PC-3 (cell line): ENCODE measurements at regions not wholly inside any gene's neighbourhood (a gene's known extent, or its start where the extent isn't known, plus 50 kb on each side); places are given as distances from the start of the nearest gene placed in this dataset.
"Not testable (repeated sequence)": the region's sequence is repeated elsewhere in the genome, so short reads cannot be mapped to it uniquely, and the experiment has no call there.

Experiments
- ATAC-seq: fragments of 200-7000 bp; cut with Tn5 transposase; 2 replicates; pipeline ENCODE4 v1.9.1; 2020; ENCODE audit warnings: mild to moderate bottlenecking, moderate library complexity
- BruUV-seq: library from RNA; stranded (reverse); fragments of 400-500 nt; replicated peaks from 2 replicates; lab custom pipeline; 2021; lab: Mats Ljungman, UMichigan
- CTCF ChIA-PET: fragments of 300-600 bp; sonication (Branson Sonifier 250); formaldehyde crosslinking; loops from one replicate; lab custom pipeline; 2022; ENCODE audit warnings: antibody characterized with exemption; lab: Charles Lee
- POLR2A ChIA-PET: fragments of 300-600 bp; sonication (Branson Sonifier 250); formaldehyde crosslinking; loops from one replicate; lab custom pipeline; 2022; ENCODE audit warnings: antibody characterized with exemption; ENCODE audit not compliant: unreplicated experiment; lab: Charles Lee
- DNase-seq: peaks from one replicate; pipeline ENCODE4 v3.0.0-alpha.2; 2015
- H2AFZ ChIP-seq: fragments of 300-600 bp; sonication (generic); 2 replicates; pipeline ENCODE4 v1.6.0; 2016; ENCODE audit warnings: antibody characterized with exemption, low read length
- H3F3A ChIP-seq: fragments of 300-600 bp; sonication (generic); one replicate; pipeline ENCODE4 v1.6.0; 2017; ENCODE audit warnings: antibody characterized with exemption, low read length, control low read depth, mild to moderate bottlenecking; ENCODE audit not compliant: unreplicated experiment
- H3K27ac ChIP-seq: fragments of 300-600 bp; sonication (generic); 2 replicates; pipeline ENCODE4 v1.5.1; 2016; ENCODE audit warnings: mild to moderate bottlenecking, low read length
- H3K27me3 ChIP-seq: fragments of 300-600 bp; sonication (generic); 2 replicates; pipeline ENCODE4 v1.6.1; 2016; ENCODE audit warnings: low read length, mixed read lengths
- H3K36me3 ChIP-seq: fragments of 300-600 bp; sonication (generic); 2 replicates; pipeline ENCODE4 v1.6.1; 2016; ENCODE audit warnings: low read depth, mixed run types, low read length, mixed read lengths
- H3K4me1 ChIP-seq: fragments of 300-600 bp; sonication (generic); 2 replicates; pipeline ENCODE4 v1.5.1; 2016; ENCODE audit warnings: low read length; ENCODE audit not compliant: insufficient read depth
- H3K4me2 ChIP-seq: fragments of 300-600 bp; sonication (generic); 2 replicates; pipeline ENCODE4 v1.6.0; 2016; ENCODE audit warnings: low read length
- H3K4me3 ChIP-seq: fragments of 300-600 bp; sonication (generic); 2 replicates; pipeline ENCODE4 v1.5.1; 2016; ENCODE audit warnings: mild to moderate bottlenecking, low read length, mixed read lengths
- H3K79me2 ChIP-seq: fragments of 300-600 bp; sonication (generic); 2 replicates; pipeline ENCODE4 v1.6.1; 2017; ENCODE audit warnings: low read length, mixed read lengths
- H3K9ac ChIP-seq: fragments of 300-600 bp; sonication (generic); 2 replicates; pipeline ENCODE4 v1.6.0; 2016; ENCODE audit warnings: mild to moderate bottlenecking, low read length
- H3K9me2 ChIP-seq: fragments of 300-600 bp; sonication (generic); replicated peaks from 2 replicates; pipeline ENCODE4 v1.6.1; 2016; ENCODE audit warnings: mixed run types, low read length, mixed read lengths
- H3K9me3 ChIP-seq: fragments of 300-600 bp; sonication (generic); 2 replicates; pipeline ENCODE4 v1.6.1; 2016; ENCODE audit warnings: low read length, mixed read lengths
- H4K20me1 ChIP-seq: fragments of 300-600 bp; sonication (generic); 2 replicates; pipeline ENCODE4 v1.6.1; 2016; ENCODE audit warnings: low read length, mixed read lengths
- CTCF ChIP-seq: fragments of 300-600 bp; sonication (generic); conservative IDR thresholded peaks from 2 replicates; pipeline ENCODE4 v1.5.1; 2017; ENCODE audit warnings: antibody characterized with exemption, low read depth, mild to moderate bottlenecking, low read length
- EZH2 ChIP-seq: fragments of 300-600 bp; sonication (generic); IDR thresholded peaks from one replicate; pipeline ENCODE4 v1.6.1; 2017; ENCODE audit warnings: antibody characterized with exemption, mild to moderate bottlenecking, low read length; ENCODE audit not compliant: unreplicated experiment
- EZH2phosphoT487 ChIP-seq: fragments of 300-600 bp; sonication (generic); IDR thresholded peaks from 2 replicates; pipeline ENCODE4 v1.6.1; 2018; ENCODE audit warnings: mild to moderate bottlenecking, antibody characterized with exemption, low read length, borderline replicate concordance
- intact Hi-C: fragments of 100-400 bp; cut with micrococcal nuclease; formaldehyde crosslinking; loops from 2 replicates; pipeline ENCODE4 v1.9.0; 2023

- H3K4me1 ChIP-seq: peaks cover 4% of the 10 kb centered on the region; the same call in 1 of the 2 replicates
- H3K79me2 ChIP-seq: no peaks in the 10 kb centered on the region
- DNase-seq: peak; percentile 14
- ATAC-seq: no peak; the same call in 1 of the 2 replicates
- intact Hi-C loops: no loop called here
- H3F3A ChIP-seq: no peaks in the 10 kb centered on the region
- no peaks in the 10 kb centered on the region for H3K36me3 ChIP-seq
- H3K9ac ChIP-seq: no peak overlapping the region
- H3K4me3 ChIP-seq: no peak overlapping the region
- no peaks in the 10 kb centered on the region for H4K20me1 ChIP-seq
- ChIA-PET CTCF (no interaction called here), POLR2A (no interaction called here)
- H3K27me3 ChIP-seq: no peaks in the 10 kb centered on the region
- TF ChIP-seq CTCF (no peak), EZH2phosphoT487 (no peak), EZH2 (no peak)
- H3K27ac ChIP-seq: no peak overlapping the region
- no peaks in the 10 kb centered on the region for H3K9me2 ChIP-seq
- no peak overlapping the region for H2AFZ ChIP-seq
- no peak overlapping the region for H3K4me2 ChIP-seq
- H3K9me3 ChIP-seq: no peaks in the 10 kb centered on the region
- BruUV-seq: no TSS peak
Measured at GRCh38 chr2:42996528-42996927, 204.1 kb upstream of the HAAO start.

DNA sequence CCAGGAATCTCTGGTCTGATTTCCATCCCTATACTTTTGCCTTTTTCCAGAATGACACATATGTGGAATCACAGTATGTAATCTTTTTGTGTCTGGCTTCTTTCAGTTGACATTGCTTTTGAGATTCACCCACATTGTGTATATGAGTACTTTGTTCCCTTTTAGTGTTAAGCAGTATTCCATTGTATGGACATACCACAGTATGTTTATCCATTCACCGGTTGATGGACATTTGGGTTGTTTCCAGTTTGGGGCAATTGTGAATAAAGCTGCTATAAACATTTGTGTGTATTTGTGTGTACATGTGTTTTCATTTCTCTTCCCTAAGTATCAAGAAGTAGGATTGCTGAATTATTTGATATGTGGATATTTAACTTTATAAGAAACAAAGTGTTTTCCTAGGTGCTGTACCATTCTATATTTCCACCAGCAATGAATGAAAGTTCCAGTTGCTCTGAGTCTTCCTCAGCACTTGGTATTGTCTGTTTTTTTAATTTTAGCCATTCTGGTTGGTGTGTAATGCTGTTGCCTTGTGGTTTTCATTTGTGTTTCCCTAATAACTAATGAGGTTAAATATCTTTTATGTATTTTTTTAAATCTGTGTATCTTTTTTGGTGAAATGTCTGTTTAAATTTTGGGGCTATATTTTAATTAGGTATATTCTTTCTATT lies 203.5 kb upstream of the HAAO start:
- no peak for ATAC-seq

DNA sequence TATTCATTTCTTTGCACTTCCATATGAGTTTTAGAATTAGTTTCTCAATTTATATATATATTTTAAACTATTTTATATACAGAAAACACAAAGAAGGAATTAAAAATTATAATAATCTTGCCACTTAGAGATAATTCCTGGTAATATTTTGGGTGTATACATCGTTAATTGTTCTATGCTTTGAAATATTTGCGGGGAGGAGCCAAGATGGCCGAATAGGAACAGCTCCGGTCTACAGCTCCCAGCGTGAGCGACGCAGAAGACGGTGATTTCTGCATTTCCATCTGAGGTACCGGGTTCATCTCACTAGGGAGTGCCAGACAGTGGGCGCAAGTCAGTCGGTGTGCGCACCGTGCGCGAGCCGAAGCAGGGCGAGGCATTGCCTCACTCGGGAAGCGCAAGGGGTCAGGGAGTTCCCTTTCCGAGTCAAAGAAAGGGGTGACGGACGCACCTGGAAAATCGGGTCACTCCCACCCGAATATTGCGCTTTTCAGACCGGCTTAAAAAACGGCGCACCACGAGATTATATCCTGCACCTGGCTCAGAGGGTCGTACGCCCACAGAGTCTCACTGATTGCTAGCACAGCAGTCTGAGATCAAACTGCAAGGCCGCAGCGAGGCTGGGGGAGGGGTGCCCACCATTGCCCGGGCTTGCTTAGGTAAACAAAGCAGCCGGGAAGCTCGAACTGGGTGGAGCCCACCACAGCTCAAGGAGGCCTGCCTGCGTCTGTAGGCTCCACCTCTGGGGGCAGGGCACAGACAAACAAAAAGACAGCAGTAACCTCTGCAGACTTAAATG lies 197.1 kb upstream of the HAAO start:
- H3K4me2 ChIP-seq, POLR2A ChIA-PET, H3K36me3 ChIP-seq, H2AFZ ChIP-seq, H3K27me3 ChIP-seq, H3K27ac ChIP-seq, ATAC-seq, H3F3A ChIP-seq, H4K20me1 ChIP-seq, DNase-seq, H3K79me2 ChIP-seq, BruUV-seq, CTCF ChIA-PET, intact Hi-C loops, H3K9ac ChIP-seq, H3K9me3 ChIP-seq, H3K9me2 ChIP-seq, H3K4me3 ChIP-seq: not testable (repeated sequence)
- H3K4me1 ChIP-seq: peaks cover 23% of the 10 kb centered on the region

More for the DNA sequence above, 203.5 kb upstream of the HAAO start:
- no TSS peak for BruUV-seq
- POLR2A ChIA-PET: no interaction called here
- Histone ChIP-seq H2AFZ (no peak overlapping the region), H3K4me3 (no peak overlapping the region), H3K9me2 (no peaks in the 10 kb centered on the region), H3K4me2 (no peak overlapping the region), H3K9me3 (no peaks in the 10 kb centered on the region), H3K9ac (no peak overlapping the region), H3K27me3 (no peaks in the 10 kb centered on the region), H3K27ac (no peak overlapping the region), H3K36me3 (no peaks in the 10 kb centered on the region), H3K4me1 (peaks cover 4% of the 10 kb centered on the region; the same call in 1 of the 2 replicates), H3K79me2 (no peaks in the 10 kb centered on the region), H3F3A (no peaks in the 10 kb centered on the region), H4K20me1 (no peaks in the 10 kb centered on the region)
- no peak for DNase-seq
- intact Hi-C loops: no loop called here
- CTCF ChIA-PET: no interaction called here
- no peak for TF ChIP-seq EZH2

- H2AFZ ChIP-seq, H3K9me3 ChIP-seq, intact Hi-C loops, H3K79me2 ChIP-seq, H3K36me3 ChIP-seq, H3F3A ChIP-seq, H3K27me3 ChIP-seq, POLR2A ChIA-PET, BruUV-seq, H4K20me1 ChIP-seq, H3K4me3 ChIP-seq, DNase-seq, ATAC-seq, H3K9me2 ChIP-seq: not testable (repeated sequence)
- Histone ChIP-seq H3K9ac (peak overlapping the region; percentile 61), H3K4me2 (0 out of 2 replicates have a peak overlapping the region, but pooled peaks have one; percentile 35), H3K4me1 (peaks cover 23% of the 10 kb centered on the region), H3K27ac (peak overlapping the region; percentile 90)
- CTCF ChIA-PET: interaction anchor here (1.2 kb wide), 1 partner anchor 143 kb away, joined by 3 read pairs; no protein-coding TSS in a partner anchor
Measured at GRCh38 chr2:42988055-42988454, 195.7 kb upstream of the HAAO start.
